ENCODE measurements at regions not wholly inside any gene's neighbourhood (a gene's known extent, or its start where the extent isn't known, plus 50 kb on each side); places are given as distances from the start of the nearest gene placed in this dataset.

- Histone ChIP-seq H3K27me3 (ENCODE audit: control insufficient read depth, insufficient read depth, low read length) (no peaks in the 10 kb centered on the region), H4K20me1 (ENCODE audit: insufficient read depth, low read length) (no peaks in the 10 kb centered on the region), H3K4me1 (ENCODE audit: control insufficient read depth, insufficient read depth, low read length) (no peaks in the 10 kb centered on the region), H3K9me1 (ENCODE audit: insufficient read depth, low read length) (no peaks in the 10 kb centered on the region), H3K27ac (ENCODE audit: insufficient read depth, low read length) (no peak overlapping the region), H3K9me3 (ENCODE audit: control insufficient read depth, insufficient read depth, low read length) (peaks cover 4% of the 10 kb centered on the region; the same call in 1 of the 2 replicates), H2AK5ac (ENCODE audit: low read depth, low read length) (no peak overlapping the region), H3K14ac (replicated peaks; ENCODE audit: low read depth, low read length) (no peak overlapping the region), H4K8ac (ENCODE audit: low read depth in 2 of 2, low read length in 2 of 2) (no peak overlapping the region), H2BK20ac (ENCODE audit: low read depth, low read length) (no peak overlapping the region), H2BK5ac (ENCODE audit: low read depth, low read length, poor library complexity, severe bottlenecking) (no peak overlapping the region), H3K9ac (ENCODE audit: low read depth, low read length) (no peak overlapping the region), H3K56ac (ENCODE audit: extremely low read depth, insufficient read depth, low read length) (no peak overlapping the region), H4K5ac (ENCODE audit: low read depth, low read length) (no peak overlapping the region), H2BK15ac (ENCODE audit: low read depth, low read length) (no peak overlapping the region), H2AK9ac (replicated peaks; ENCODE audit: low read depth, low read length, poor library complexity) (no peak overlapping the region), H3K18ac (ENCODE audit: low read depth, low read length) (no peak overlapping the region), H3K4me2 (ENCODE audit: low read depth, low read length) (no peak overlapping the region), H4K91ac (ENCODE audit: insufficient read depth, low read depth, low read length) (no peak overlapping the region), H2BK120ac (ENCODE audit: low read depth, low read length) (no peak overlapping the region), H2AFZ (replicated peaks; ENCODE audit: low read length, poor library complexity) (no peak overlapping the region), H3K36me3 (ENCODE audit: control insufficient read depth, insufficient read depth, low read length) (no peaks in the 10 kb centered on the region), H3K23ac (ENCODE audit: low read depth, low read length) (no peak overlapping the region), H3K4me3 (ENCODE audit: insufficient read depth, low read depth, low read length) (no peak overlapping the region), H3K79me1 (ENCODE audit: low read depth in 1 of 2, low read length in 2 of 2) (no peaks in the 10 kb centered on the region), H3K4ac (ENCODE audit: low read depth, low read length) (no peak overlapping the region)
- POLR2A ChIA-PET (ENCODE audit: unreplicated experiment): no interaction called here
- DNase-seq: no peak
- no TSS peak for BruUV-seq (replicated peaks)
- dilution Hi-C loops (cut with HindIII; ENCODE audit: low sequenced_read_pairs, unreplicated experiment): no loop called here
- in situ Hi-C loops (cut with MboI; ENCODE audit: low sequenced_read_pairs): no loop called here
- no peak for TF ChIP-seq RCOR1 (IDR thresholded peaks at IDR 0.05; ENCODE audit: insufficient replicate concordance, low read length)
- TF ChIP-seq RAD21 (IDR thresholded peaks at IDR 0.05; ENCODE audit: low read length): no peak
- no peak for TF ChIP-seq MAZ (IDR thresholded peaks at IDR 0.05; ENCODE audit: borderline replicate concordance, low read depth, low read length)
- no peak for TF ChIP-seq FOS (IDR thresholded peaks at IDR 0.05; ENCODE audit: low read depth, low read length)
- TF ChIP-seq CEBPB (IDR thresholded peaks at IDR 0.05; ENCODE audit: low read depth, low read length): no peak
- TF ChIP-seq ELK1 (IDR thresholded peaks at IDR 0.05; ENCODE audit: borderline replicate concordance, low read depth, low read length): no peak
- no peak for TF ChIP-seq USF2 (IDR thresholded peaks at IDR 0.05; ENCODE audit: low read depth, low read length)
- no peak for TF ChIP-seq SMC3 (IDR thresholded peaks at IDR 0.05; ENCODE audit: low read depth, low read length)
- no peak for TF ChIP-seq NFE2L2 (IDR thresholded peaks at IDR 0.05; ENCODE audit: low read depth, low read length)
- TF ChIP-seq MXI1 (IDR thresholded peaks at IDR 0.05; ENCODE audit: borderline replicate concordance, low read depth, low read length): no peak
- no peak for TF ChIP-seq BHLHE40 (IDR thresholded peaks at IDR 0.05; ENCODE audit: low read depth, low read length)
- no peak for TF ChIP-seq CHD1 (IDR thresholded peaks at IDR 0.05; ENCODE audit: low read depth, low read length)
- TF ChIP-seq, protein P1, sequence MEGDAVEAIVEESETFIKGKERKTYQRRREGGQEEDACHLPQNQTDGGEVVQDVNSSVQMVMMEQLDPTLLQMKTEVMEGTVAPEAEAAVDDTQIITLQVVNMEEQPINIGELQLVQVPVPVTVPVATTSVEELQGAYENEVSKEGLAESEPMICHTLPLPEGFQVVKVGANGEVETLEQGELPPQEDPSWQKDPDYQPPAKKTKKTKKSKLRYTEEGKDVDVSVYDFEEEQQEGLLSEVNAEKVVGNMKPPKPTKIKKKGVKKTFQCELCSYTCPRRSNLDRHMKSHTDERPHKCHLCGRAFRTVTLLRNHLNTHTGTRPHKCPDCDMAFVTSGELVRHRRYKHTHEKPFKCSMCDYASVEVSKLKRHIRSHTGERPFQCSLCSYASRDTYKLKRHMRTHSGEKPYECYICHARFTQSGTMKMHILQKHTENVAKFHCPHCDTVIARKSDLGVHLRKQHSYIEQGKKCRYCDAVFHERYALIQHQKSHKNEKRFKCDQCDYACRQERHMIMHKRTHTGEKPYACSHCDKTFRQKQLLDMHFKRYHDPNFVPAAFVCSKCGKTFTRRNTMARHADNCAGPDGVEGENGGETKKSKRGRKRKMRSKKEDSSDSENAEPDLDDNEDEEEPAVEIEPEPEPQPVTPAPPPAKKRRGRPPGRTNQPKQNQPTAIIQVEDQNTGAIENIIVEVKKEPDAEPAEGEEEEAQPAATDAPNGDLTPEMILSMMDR (conservative IDR thresholded peaks at IDR 0.05; ENCODE audit: low read depth, low read length): no peak
- TF ChIP-seq MAFK (IDR thresholded peaks at IDR 0.05; ENCODE audit: low read depth, low read length): no peak
- ATAC-seq (ENCODE audit: low read depth): no peak
- intact Hi-C loops (cut with micrococcal nuclease): no loop called here
- CTCF ChIA-PET: no interaction called here
- WGBS, 2 experiments (ENCODE audit: extremely low coverage in 2 of 2, insufficient read length in 1 of 2): 33% methylated on average over 1 of the region's 4 CpGs; no CpG with 5 or more reads in 1 of the 2 experiments
Measured at GRCh38 chr6:8948733-8949132, 513.4 kb upstream of the SLC35B3 start.
